ENCODE measurements at regions not wholly inside any gene's neighbourhood (a gene's known extent, or its start where the extent isn't known, plus 50 kb on each side); places are given as distances from the start of the nearest gene placed in this dataset.
"Not testable (repeated sequence)": the region's sequence is repeated elsewhere in the genome, so short reads cannot be mapped to it uniquely, and the experiment has no call there.

- Histone ChIP-seq H3K27me3 (no peaks in the 10 kb centered on the region), H3K4me1 (no peaks in the 10 kb centered on the region), H3K4me3 (no peak overlapping the region), H3K36me3 (no peaks in the 10 kb centered on the region), H3K9me3 (no peaks in the 10 kb centered on the region), H3K27ac (no peak overlapping the region)
- 73 to 78% methylated on average over 3 of the region's 3 CpGs for WGBS, 2 donors
- TF ChIP-seq EP300 (IDR thresholded peaks at IDR 0.05) = no peak
- no peak for TF ChIP-seq POLR2AphosphoS5 (IDR thresholded peaks at IDR 0.05)
- no peak for TF ChIP-seq POLR2A (IDR thresholded peaks at IDR 0.05)
- TF ChIP-seq CTCF (IDR thresholded peaks at IDR 0.05) = no peak
- no peak for ATAC-seq (ENCODE audit: low FRiP score in 2 of 2)
- DNase-seq = no peak
Observed at GRCh38 chr5:51802551-51803184, 419.4 kb downstream of the ISL1 start.

GRCh38 chr5:51806677-51807076 lies 423.4 kb downstream of the ISL1 start:
- Histone ChIP-seq H3K9me3 (no peaks in the 10 kb centered on the region), H3K27me3 (no peaks in the 10 kb centered on the region), H3K36me3 (no peaks in the 10 kb centered on the region), H3K4me3 (no peak overlapping the region), H3K4me1 (no peaks in the 10 kb centered on the region), H3K27ac (no peak overlapping the region)
- DNase-seq (no peak), ATAC-seq (ENCODE audit: low FRiP score in 2 of 2) (no peak)
- TF ChIP-seq POLR2AphosphoS5 (IDR thresholded peaks at IDR 0.05) (no peak), CTCF (IDR thresholded peaks at IDR 0.05) (no peak), EP300 (IDR thresholded peaks at IDR 0.05) (no peak), POLR2A (IDR thresholded peaks at IDR 0.05) (no peak)
- WGBS, 2 donors = 34 to 58% methylated on average over 2 of the region's 2 CpGs

GRCh38 chr5:51810592-51810991 lies 427.3 kb downstream of the ISL1 start:
- ATAC-seq (ENCODE audit: low FRiP score in 2 of 2) (no peak), DNase-seq (no peak)
- Histone ChIP-seq H3K27ac (no peak overlapping the region), H3K9me3 (no peaks in the 10 kb centered on the region), H3K36me3 (no peaks in the 10 kb centered on the region), H3K27me3 (no peaks in the 10 kb centered on the region), H3K4me1 (no peaks in the 10 kb centered on the region), H3K4me3 (no peak overlapping the region)
- WGBS, 2 donors = 23 to 40% methylated on average over 3 of the region's 3 CpGs
- TF ChIP-seq EP300 (IDR thresholded peaks at IDR 0.05) = no peak
- TF ChIP-seq CTCF (IDR thresholded peaks at IDR 0.05) = no peak
- TF ChIP-seq POLR2AphosphoS5 (IDR thresholded peaks at IDR 0.05) = no peak
- no peak for TF ChIP-seq POLR2A (IDR thresholded peaks at IDR 0.05)

GRCh38 chr5:51811883-51812471 lies 428.7 kb downstream of the ISL1 start:
- no peaks in the 10 kb centered on the region for H3K36me3 ChIP-seq
- 71 to 74% methylated on average over 4 of the region's 4 CpGs for WGBS, 2 donors
- no peak for ATAC-seq (ENCODE audit: low FRiP score in 2 of 2)
- DNase-seq = no peak
- no peaks in the 10 kb centered on the region for H3K27me3 ChIP-seq
- no peaks in the 10 kb centered on the region for H3K4me1 ChIP-seq
- TF ChIP-seq POLR2AphosphoS5 (IDR thresholded peaks at IDR 0.05) (no peak), CTCF (IDR thresholded peaks at IDR 0.05) (no peak), POLR2A (IDR thresholded peaks at IDR 0.05) (no peak), EP300 (IDR thresholded peaks at IDR 0.05) (no peak)
- H3K27ac ChIP-seq = no peak overlapping the region
- no peak overlapping the region for H3K4me3 ChIP-seq
- H3K9me3 ChIP-seq = no peaks in the 10 kb centered on the region

- not testable (repeated sequence) for H3K27ac ChIP-seq; ATAC-seq (ENCODE audit: low FRiP score in 2 of 2); DNase-seq; H3K27me3 ChIP-seq; H3K4me1 ChIP-seq; H3K4me3 ChIP-seq; H3K36me3 ChIP-seq; H3K9me3 ChIP-seq
- 92 to 96% methylated on average over 3 of the region's 3 CpGs for WGBS, 2 donors
Observed at GRCh38 chr5:51814817-51815216, 431.6 kb downstream of the ISL1 start.
